T-cell (primary cell): ENCODE measurements at regions not wholly inside any gene's neighbourhood (a gene's known extent, or its start where the extent isn't known, plus 50 kb on each side); places are given as distances from the start of the nearest gene placed in this dataset.

Source experiments
- ATAC-seq, 4 experiments: fragments of 200-7000 bp in 3 of 4; fragments of 150-1000 bp in 1 of 4; cut with Tn5 transposase; replicated peaks in 1 of 4; 1 replicate in 3 of 4; 2 replicates in 1 of 4; pipeline ENCODE4 v1.10.0; 2021; ENCODE audit warnings: moderate library complexity in 3 of 4, mild to moderate bottlenecking in 2 of 4, moderate number of reproducible peaks in 1 of 4
- CTCF ChIA-PET, 2 donors: fragments of 300-600 bp; sonication (Branson Sonifier 250); formaldehyde crosslinking; loops; one replicate each; lab custom pipeline; 2022; ENCODE audit warnings: antibody characterized with exemption in 2 of 2; lab: Charles Lee
- POLR2A ChIA-PET, 2 donors: fragments of 300-600 bp; sonication (Branson Sonifier 250); formaldehyde crosslinking; loops; one replicate each; lab custom pipeline; 2022; ENCODE audit warnings: antibody characterized with exemption in 2 of 2; lab: Charles Lee
- DNase-seq, 35 experiments: peaks; one replicate each; pipeline versions ENCODE4 v3.0.0 to v3.0.0-alpha.2; 2013 to 2023
- H3K27ac ChIP-seq: one replicate; pipeline ENCODE4 v1.5.1; 2013; ENCODE audit warnings: low read length
- H3K27me3 ChIP-seq, 2 experiments: replicated peaks in 1 of 2; 1 replicate in 1 of 2; 2 replicates in 1 of 2; pipeline versions ENCODE4 v1.6.1 to v1.7.0; 2013; ENCODE audit warnings: low read length in 1 of 2, mixed read lengths in 1 of 2; ENCODE audit not compliant: control insufficient read depth in 2 of 2, insufficient read depth in 2 of 2; ENCODE audit errors: extremely low read depth in 1 of 2
- H3K36me3 ChIP-seq, 2 donors: 1 replicate in 1 of 2; 2 replicates in 1 of 2; pipeline versions ENCODE4 v1.6.1 to v1.7.0; 2013; ENCODE audit warnings: low read length in 1 of 2; ENCODE audit not compliant: control insufficient read depth in 2 of 2, insufficient read depth in 1 of 2; ENCODE audit errors: extremely low read depth in 1 of 2
- H3K4me1 ChIP-seq, 2 experiments: 1 replicate in 1 of 2; 2 replicates in 1 of 2; pipeline versions ENCODE4 v1.6.1 to v1.7.0; 2013; ENCODE audit warnings: low read length in 2 of 2, mixed read lengths in 1 of 2; ENCODE audit not compliant: insufficient read depth in 2 of 2, control insufficient read depth in 1 of 2; ENCODE audit errors: extremely low read depth in 1 of 2
- H3K4me3 ChIP-seq, 2 donors: 1 replicate in 1 of 2; 2 replicates in 1 of 2; pipeline versions ENCODE4 v1.5.1 to v1.7.0; 2013; ENCODE audit warnings: mild to moderate bottlenecking in 2 of 2, low read length in 1 of 2, moderate library complexity in 1 of 2; ENCODE audit not compliant: control insufficient read depth in 1 of 2; ENCODE audit errors: extremely low read depth in 1 of 2
- H3K9me3 ChIP-seq: 2 replicates; pipeline ENCODE4 v1.7.0; 2013
- H3K27ac Mint-ChIP-seq, 2 donors: one replicate each; pipeline ENCODE4 v1.8.0; 2020 to 2021; ENCODE audit warnings: mild to moderate bottlenecking in 2 of 2, mixed read lengths in 2 of 2
- H3K27me3 Mint-ChIP-seq, 2 donors: one replicate each; pipeline ENCODE4 v1.8.0; 2021 to 2022; ENCODE audit warnings: mixed read lengths in 2 of 2
- H3K36me3 Mint-ChIP-seq: one replicate; pipeline ENCODE4 v1.8.0; 2021; ENCODE audit warnings: mixed read lengths
- H3K4me1 Mint-ChIP-seq, 3 donors: one replicate each; pipeline ENCODE4 v1.8.0; 2020 to 2022; ENCODE audit warnings: mixed read lengths in 3 of 3, mild to moderate bottlenecking in 1 of 3
- H3K4me3 Mint-ChIP-seq, 3 donors: one replicate each; pipeline ENCODE4 v1.8.0; 2020 to 2022; ENCODE audit warnings: mild to moderate bottlenecking in 3 of 3, mixed read lengths in 3 of 3, moderate library complexity in 3 of 3
- H3K9me3 Mint-ChIP-seq, 3 donors: one replicate each; pipeline ENCODE4 v1.8.0; 2020 to 2022; ENCODE audit warnings: mixed read lengths in 3 of 3
- WGBS: methylation state at CpG from one replicate; pipeline ENCODE4 v1.1.5; 2013; ENCODE audit warnings: missing lambda C conversion rate; ENCODE audit not compliant: insufficient coverage; 5-methylcytosine and 5-hydroxymethylcytosine counted together

DNA sequence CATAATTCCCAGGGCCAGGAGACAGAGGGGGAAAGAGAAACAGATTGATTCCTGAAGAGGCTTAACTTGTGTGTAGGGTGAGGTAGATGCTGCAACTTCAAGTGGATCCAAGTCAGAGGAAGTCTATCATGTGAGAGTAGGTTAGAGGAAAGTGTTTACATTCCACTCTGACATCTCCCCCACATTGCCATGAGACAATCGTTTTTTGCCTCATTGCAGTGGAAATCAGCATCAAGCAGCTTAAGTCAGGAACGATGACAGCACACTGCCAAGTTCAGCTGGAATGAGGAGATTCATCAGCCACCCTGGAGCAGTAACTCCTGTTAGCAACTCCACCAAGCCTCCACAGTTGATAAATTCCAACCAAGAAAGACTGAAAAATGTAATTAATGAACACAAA is 689.7 kb upstream of the MEF2C start:
- Mint-ChIP-seq H3K27ac (no peak overlapping the region), H3K4me1 (no peaks in the 10 kb centered on the region)

DNA sequence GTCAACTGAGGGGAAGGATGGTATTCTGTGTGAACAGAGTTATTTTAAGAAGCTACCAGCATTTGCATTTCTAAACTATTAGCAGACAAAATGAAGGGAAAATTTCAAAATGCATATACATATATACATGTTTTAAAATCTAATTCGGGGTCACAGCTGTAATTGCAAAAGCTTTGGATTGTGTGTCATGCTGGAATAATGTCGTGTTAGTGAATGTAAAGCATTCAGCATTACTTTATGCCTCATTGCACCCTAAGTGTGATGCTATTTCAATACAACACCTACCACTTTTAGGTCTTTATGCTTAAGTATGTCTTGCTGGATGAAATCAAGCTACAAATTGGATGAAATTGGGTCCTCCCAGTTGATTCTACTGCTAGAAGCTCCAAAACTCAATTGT is 687.6 kb upstream of the MEF2C start:
- CTCF ChIA-PET: no interaction called here
- Histone ChIP-seq H3K36me3 (no peaks in the 10 kb centered on the region), H3K9me3 (no peaks in the 10 kb centered on the region), H3K4me3 (no peak overlapping the region), H3K4me1 (no peaks in the 10 kb centered on the region), H3K27me3 (no peaks in the 10 kb centered on the region), H3K27ac (no peak overlapping the region)
- Mint-ChIP-seq H3K9me3 (peaks cover 0 to 7% (median 0%) of the 10 kb centered on the region in 3 donors), H3K36me3 (no peaks in the 10 kb centered on the region), H3K4me1 (no peaks in the 10 kb centered on the region), H3K27ac (no peak overlapping the region), H3K4me3 (no peak overlapping the region), H3K27me3 (no peaks in the 10 kb centered on the region)
- DNase-seq: no peak
- POLR2A ChIA-PET: no interaction called here
- no CpG with 5 or more reads among the region's 2 CpGs for WGBS
- ATAC-seq: no peak

More for the DNA sequence above, 689.7 kb upstream of the MEF2C start:
- Histone ChIP-seq H3K4me3 (no peak overlapping the region), H3K27ac (no peak overlapping the region), H3K36me3 (no peaks in the 10 kb centered on the region), H3K27me3 (no peaks in the 10 kb centered on the region), H3K9me3 (no peaks in the 10 kb centered on the region), H3K4me1 (no peaks in the 10 kb centered on the region)
- ATAC-seq: no peak
- Mint-ChIP-seq H3K4me3 (no peak overlapping the region), H3K9me3 (peaks cover 0 to 7% (median 0%) of the 10 kb centered on the region in 3 donors), H3K36me3 (no peaks in the 10 kb centered on the region), H3K27me3 (no peaks in the 10 kb centered on the region)
- ChIA-PET CTCF (no interaction called here), POLR2A (no interaction called here)
- no peak for DNase-seq
- no CpG with 5 or more reads among the region's 2 CpGs for WGBS

DNA sequence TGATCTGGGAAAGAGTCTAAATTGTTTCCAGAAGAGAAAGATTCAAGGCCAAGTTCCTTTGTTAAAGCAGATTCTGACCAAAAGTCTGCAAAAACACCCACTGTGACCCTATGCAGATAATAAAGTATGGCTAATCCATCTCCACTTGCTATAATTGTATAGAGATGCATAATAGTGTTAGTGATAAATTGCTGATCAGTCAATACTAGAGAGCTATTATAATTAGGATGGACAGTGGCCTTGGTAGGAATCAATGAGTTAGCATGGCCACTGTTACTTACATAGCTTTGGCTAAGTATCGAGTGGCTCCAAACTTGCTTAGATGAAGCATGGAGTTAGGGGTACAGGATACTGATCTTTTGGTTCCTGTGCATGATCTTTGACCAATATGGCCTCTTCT is 683.4 kb upstream of the MEF2C start:
- ChIA-PET CTCF (no interaction called here), POLR2A (no interaction called here)
- H3K4me1 ChIP-seq: no peaks in the 10 kb centered on the region
- Mint-ChIP-seq H3K4me1 (no peaks in the 10 kb centered on the region), H3K27me3 (no peaks in the 10 kb centered on the region), H3K36me3 (no peaks in the 10 kb centered on the region), H3K9me3 (peaks cover 0 to 7% (median 2%) of the 10 kb centered on the region in 3 donors), H3K4me3 (no peak overlapping the region), H3K27ac (no peak overlapping the region)
- no peaks in the 10 kb centered on the region for H3K36me3 ChIP-seq
- H3K27me3 ChIP-seq: no peaks in the 10 kb centered on the region
- WGBS: 67% methylated on average over 1 of the region's 1 CpG
- ATAC-seq: no peak
- no peak overlapping the region for H3K4me3 ChIP-seq
- H3K9me3 ChIP-seq: no peaks in the 10 kb centered on the region
- no peak for DNase-seq
- H3K27ac ChIP-seq: no peak overlapping the region

DNA sequence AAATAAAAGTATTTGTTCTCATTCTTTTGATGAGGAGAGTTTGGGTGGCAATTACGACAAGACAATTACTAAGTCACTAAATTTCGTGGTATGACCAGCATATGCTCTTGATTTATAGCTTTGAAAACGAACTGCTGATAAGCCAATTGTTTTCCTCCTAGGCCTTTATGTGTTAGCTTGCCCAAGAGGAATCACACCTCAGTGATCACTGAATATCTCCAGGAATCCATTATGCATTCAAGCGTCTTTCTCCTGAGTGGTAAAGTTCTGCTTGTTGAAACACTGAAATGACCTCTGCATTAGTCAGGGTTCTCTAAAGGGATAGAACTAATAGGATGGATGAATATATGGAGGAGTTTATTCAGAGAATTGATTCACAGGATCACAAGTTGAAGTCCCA is 677.7 kb upstream of the MEF2C start:
- no CpG with 5 or more reads among the region's 4 CpGs for WGBS
- no peak for ATAC-seq

DNA sequence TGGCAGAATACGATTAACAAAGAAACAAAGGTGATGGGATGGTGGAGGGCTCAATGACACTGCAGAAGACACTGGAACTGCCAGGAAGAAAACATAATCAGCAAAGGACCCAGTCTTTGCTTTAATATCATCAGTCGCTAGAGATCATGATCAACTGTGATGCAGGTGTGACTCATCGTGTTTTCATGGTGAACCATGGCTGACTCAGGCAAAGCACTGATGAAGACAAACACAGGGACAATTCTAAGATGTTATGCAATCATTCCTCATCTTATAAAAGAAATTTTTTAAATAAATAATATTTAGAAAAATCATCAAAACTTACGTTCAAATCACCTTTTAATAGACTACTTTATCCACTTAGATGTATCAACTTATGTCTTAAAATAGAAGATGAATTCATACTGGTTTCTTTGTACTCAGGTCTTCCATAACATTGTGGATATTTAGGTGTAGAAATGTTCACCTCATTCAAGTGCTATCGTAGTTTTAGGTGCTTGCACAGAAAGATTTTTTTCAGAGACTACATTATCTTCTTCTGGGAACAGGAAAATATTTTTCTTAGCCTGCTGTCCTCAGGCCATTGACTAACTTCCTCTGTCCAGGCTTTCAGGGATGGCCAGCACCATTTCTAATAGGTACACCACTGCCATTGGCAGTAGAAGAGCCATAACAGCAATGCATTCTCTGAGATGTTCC is 673.4 kb upstream of the MEF2C start:
- Histone ChIP-seq H3K27ac (no peak overlapping the region), H3K4me1 (no peaks in the 10 kb centered on the region), H3K4me3 (no peak overlapping the region), H3K36me3 (no peaks in the 10 kb centered on the region), H3K9me3 (no peaks in the 10 kb centered on the region), H3K27me3 (no peaks in the 10 kb centered on the region)
- ATAC-seq: no peak
- Mint-ChIP-seq H3K36me3 (no peaks in the 10 kb centered on the region), H3K9me3 (peaks cover 2 to 12% (median 7%) of the 10 kb centered on the region in 3 donors), H3K4me1 (no peaks in the 10 kb centered on the region), H3K4me3 (no peak overlapping the region), H3K27me3 (no peaks in the 10 kb centered on the region), H3K27ac (no peak overlapping the region)
- POLR2A ChIA-PET: no interaction called here
- no peak for DNase-seq
- 89% methylated on average over 3 of the region's 5 CpGs for WGBS
- CTCF ChIA-PET: no interaction called here

More for the DNA sequence above, 677.7 kb upstream of the MEF2C start:
- DNase-seq: no peak
- no peaks in the 10 kb centered on the region for H3K36me3 ChIP-seq
- Mint-ChIP-seq H3K4me1 (no peaks in the 10 kb centered on the region), H3K36me3 (no peaks in the 10 kb centered on the region), H3K27ac (no peak overlapping the region), H3K27me3 (no peaks in the 10 kb centered on the region), H3K4me3 (no peak overlapping the region), H3K9me3 (peaks cover 0 to 11% (median 0%) of the 10 kb centered on the region in 3 donors)
- POLR2A ChIA-PET: no interaction called here
- CTCF ChIA-PET: no interaction called here
- no peak overlapping the region for H3K27ac ChIP-seq
- H3K9me3 ChIP-seq: no peaks in the 10 kb centered on the region
- H3K4me1 ChIP-seq: no peaks in the 10 kb centered on the region
- no peak overlapping the region for H3K4me3 ChIP-seq
- H3K27me3 ChIP-seq: no peaks in the 10 kb centered on the region

DNA sequence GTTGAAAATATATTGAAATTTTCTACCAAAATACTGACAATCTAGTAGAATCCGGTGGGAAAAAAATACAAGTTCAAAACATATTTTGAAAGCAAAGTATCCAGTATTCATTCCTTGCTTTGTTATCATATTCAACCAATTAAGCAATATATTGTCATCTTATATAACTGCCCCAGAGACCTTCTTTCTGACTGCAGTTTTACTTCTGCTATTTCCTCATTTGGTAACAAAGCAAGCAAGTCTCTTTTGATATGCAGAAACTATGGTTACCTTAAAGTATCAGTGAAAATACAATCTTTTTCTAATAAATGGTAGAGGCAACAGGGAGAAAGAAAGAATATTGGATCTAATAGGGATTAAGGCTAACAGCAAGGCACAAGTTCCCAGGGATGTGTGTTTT is 663.7 kb upstream of the MEF2C start:
- Histone ChIP-seq H3K27me3 (no peaks in the 10 kb centered on the region), H3K9me3 (no peaks in the 10 kb centered on the region), H3K27ac (no peak overlapping the region), H3K36me3 (no peaks in the 10 kb centered on the region), H3K4me3 (no peak overlapping the region), H3K4me1 (no peaks in the 10 kb centered on the region)
- Mint-ChIP-seq H3K4me3 (no peak overlapping the region), H3K9me3 (peaks cover 0 to 2% (median under 1%) of the 10 kb centered on the region in 3 donors), H3K27me3 (no peaks in the 10 kb centered on the region), H3K27ac (no peak overlapping the region), H3K4me1 (no peaks in the 10 kb centered on the region), H3K36me3 (no peaks in the 10 kb centered on the region)
- ATAC-seq (no peak), DNase-seq (no peak)
- POLR2A ChIA-PET: no interaction called here
- CTCF ChIA-PET: no interaction called here
- no CpG with 5 or more reads among the region's 1 CpG for WGBS

DNA sequence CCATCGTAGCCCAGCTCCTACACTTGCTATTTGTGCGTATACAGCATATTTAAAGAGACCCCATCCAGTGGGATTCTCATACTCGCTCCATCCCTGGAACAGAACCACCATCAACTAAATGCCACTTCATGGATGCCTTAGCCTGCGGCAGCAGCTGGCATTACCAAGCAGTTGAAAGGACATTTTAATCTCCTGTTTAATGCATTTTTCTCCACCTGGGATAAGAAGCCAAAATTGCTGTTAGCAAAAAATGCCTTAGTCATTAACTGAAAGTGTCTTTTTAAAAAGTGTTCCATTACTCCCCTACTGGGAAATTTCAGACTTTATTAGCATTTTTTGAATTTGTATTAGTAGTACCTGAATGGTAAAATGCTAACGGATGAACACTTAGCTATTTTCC is 662.6 kb upstream of the MEF2C start:
- no peak overlapping the region for H3K4me3 Mint-ChIP-seq
- ATAC-seq: no peak
- no peak overlapping the region for H3K27ac Mint-ChIP-seq
- H3K4me1 ChIP-seq: no peaks in the 10 kb centered on the region
- DNase-seq: no peak
- 81% methylated on average over 3 of the region's 5 CpGs for WGBS
- H3K36me3 ChIP-seq: no peaks in the 10 kb centered on the region
- peaks cover 0 to 2% (median 0%) of the 10 kb centered on the region in 3 donors for H3K9me3 Mint-ChIP-seq
- POLR2A ChIA-PET: no interaction called here
- no peaks in the 10 kb centered on the region for H3K9me3 ChIP-seq
- H3K36me3 Mint-ChIP-seq: no peaks in the 10 kb centered on the region
- H3K4me1 Mint-ChIP-seq: no peaks in the 10 kb centered on the region
- no peaks in the 10 kb centered on the region for H3K27me3 ChIP-seq
- no peak overlapping the region for H3K27ac ChIP-seq
- no peaks in the 10 kb centered on the region for H3K27me3 Mint-ChIP-seq
- CTCF ChIA-PET: no interaction called here
- no peak overlapping the region for H3K4me3 ChIP-seq
